Bronchial epithelial cell (primary cell): ENCODE measurements at regions not wholly inside any gene's neighbourhood (a gene's known extent, or its start where the extent isn't known, plus 50 kb on each side); places are given as distances from the start of the nearest gene placed in this dataset.

Experiments
- DNase-seq: peaks from one replicate; pipeline ENCODE4 v3.0.0-alpha.2; 2010; ENCODE audit warnings: low read depth
- FAIRE-seq: peaks from 2 replicates; lab custom pipeline; 2011; peaks lifted over from hg19 to GRCh38; lab: Jason Lieb, UNC
- H3K27me3 ChIP-seq: 2 replicates; pipeline ENCODE4 v1.5.1; 2011; ENCODE audit warnings: low read length; ENCODE audit not compliant: control insufficient read depth, insufficient read depth
- H3K36me3 ChIP-seq: 2 replicates; pipeline ENCODE4 v1.5.1; 2011; ENCODE audit warnings: low read length; ENCODE audit not compliant: control insufficient read depth, insufficient read depth
- H3K4me3 ChIP-seq: 2 replicates; pipeline ENCODE4 v1.5.1; 2011; ENCODE audit warnings: mild to moderate bottlenecking, low read depth, low read length, control low read depth
- TF ChIP-seq, protein P1 (sequence below): IDR thresholded peaks from 2 replicates; pipeline ENCODE4 v1.5.1; 2011; ENCODE audit warnings: mild to moderate bottlenecking, moderate library complexity, low read length, control low read depth, inconsistent platforms; ENCODE audit not compliant: insufficient read depth, severe bottlenecking

DNA sequence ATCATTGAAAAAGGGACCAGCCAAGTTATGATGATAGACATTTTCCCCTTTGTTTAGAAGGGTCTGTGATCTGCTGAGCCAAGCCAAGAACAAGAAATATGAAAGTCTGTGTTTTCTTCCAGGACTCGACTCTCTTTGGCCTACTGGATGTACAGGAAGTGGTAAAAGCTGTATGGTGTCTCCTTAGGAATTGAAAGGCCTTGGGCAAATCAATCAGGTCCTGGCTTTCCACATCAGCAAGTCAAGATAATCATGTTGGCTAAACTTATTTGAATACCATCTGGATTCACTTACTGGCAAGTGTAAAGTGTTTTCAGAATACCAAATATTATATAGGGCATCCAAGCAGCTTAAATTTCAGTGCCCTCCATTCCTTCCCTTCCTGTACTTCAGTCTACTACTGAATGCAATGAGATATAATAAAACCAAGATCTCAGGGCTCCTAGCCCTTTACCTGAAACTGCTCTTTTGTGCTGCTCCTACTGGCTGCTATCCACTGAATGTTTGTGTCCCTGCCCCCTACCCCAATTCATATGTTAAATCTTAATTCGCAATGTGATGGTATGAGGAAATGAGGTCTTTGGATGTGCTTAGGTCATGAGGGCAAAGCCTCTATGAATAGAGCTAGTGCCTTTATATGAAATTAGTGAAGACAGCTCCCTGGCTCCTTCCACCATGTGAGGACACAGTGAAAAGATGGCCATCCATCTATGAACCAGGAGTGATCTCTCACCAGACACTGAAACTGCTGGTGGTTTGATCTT lies 578.0 kb downstream of the SPRY1 start:
- no peaks in the 10 kb centered on the region for H3K36me3 ChIP-seq
- no peak for FAIRE-seq
- H3K4me3 ChIP-seq = no peak overlapping the region
- TF ChIP-seq, protein P1, sequence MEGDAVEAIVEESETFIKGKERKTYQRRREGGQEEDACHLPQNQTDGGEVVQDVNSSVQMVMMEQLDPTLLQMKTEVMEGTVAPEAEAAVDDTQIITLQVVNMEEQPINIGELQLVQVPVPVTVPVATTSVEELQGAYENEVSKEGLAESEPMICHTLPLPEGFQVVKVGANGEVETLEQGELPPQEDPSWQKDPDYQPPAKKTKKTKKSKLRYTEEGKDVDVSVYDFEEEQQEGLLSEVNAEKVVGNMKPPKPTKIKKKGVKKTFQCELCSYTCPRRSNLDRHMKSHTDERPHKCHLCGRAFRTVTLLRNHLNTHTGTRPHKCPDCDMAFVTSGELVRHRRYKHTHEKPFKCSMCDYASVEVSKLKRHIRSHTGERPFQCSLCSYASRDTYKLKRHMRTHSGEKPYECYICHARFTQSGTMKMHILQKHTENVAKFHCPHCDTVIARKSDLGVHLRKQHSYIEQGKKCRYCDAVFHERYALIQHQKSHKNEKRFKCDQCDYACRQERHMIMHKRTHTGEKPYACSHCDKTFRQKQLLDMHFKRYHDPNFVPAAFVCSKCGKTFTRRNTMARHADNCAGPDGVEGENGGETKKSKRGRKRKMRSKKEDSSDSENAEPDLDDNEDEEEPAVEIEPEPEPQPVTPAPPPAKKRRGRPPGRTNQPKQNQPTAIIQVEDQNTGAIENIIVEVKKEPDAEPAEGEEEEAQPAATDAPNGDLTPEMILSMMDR = no peak
- no peak for DNase-seq
- H3K27me3 ChIP-seq = no peaks in the 10 kb centered on the region

- no peak overlapping the region for H3K4me3 ChIP-seq
- FAIRE-seq (peak; percentile 72), DNase-seq (no peak)
- TF ChIP-seq, protein P1 = no peak
- H3K36me3 ChIP-seq = no peaks in the 10 kb centered on the region
- no peaks in the 10 kb centered on the region for H3K27me3 ChIP-seq
Observed at GRCh38 chr4:123976285-123976684, 579.7 kb downstream of the SPRY1 start.

DNA sequence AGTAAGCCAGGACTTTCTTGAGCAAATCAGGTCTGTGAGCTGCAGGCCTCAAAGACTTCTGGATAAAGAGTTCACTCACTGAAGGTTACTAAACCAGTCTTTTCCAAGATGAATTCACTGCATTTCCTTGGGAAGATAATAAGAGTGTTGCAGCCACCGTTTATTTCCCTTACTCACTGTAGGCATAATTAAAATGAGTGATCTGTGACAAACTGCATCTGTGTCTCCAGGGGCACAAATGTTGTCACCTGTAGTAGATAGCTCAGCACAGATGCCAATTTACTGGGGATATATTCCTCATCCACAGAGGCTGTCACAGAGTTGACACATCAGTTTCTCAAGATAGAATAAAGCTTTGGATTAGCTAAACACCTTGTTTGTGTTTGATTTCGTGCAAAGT lies 580.2 kb downstream of the SPRY1 start:
- no peaks in the 10 kb centered on the region for H3K36me3 ChIP-seq

DNA sequence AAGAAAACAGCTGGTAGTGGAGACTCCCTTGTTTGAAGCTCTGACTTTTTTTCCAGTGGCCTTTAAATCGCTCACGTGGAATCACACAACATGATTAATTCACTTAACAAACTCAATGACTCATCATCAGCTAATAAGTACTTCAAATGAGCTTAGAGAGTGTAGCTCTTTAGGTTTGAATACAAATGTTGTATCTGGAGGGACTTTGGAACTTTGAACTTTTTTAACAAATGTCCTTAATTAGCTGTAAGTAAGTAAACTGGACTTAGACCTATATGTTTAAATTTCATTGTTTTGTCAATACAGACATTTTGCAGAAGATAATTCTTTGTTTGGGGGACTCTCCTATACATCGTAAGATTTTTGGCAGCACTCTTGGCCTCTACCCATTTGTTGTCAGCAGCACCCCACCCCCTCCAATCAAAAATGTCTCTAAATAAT lies 581.1 kb downstream of the SPRY1 start:
- H3K4me3 ChIP-seq = no peak overlapping the region
- H3K27me3 ChIP-seq = no peaks in the 10 kb centered on the region
- no peaks in the 10 kb centered on the region for H3K36me3 ChIP-seq
- FAIRE-seq (no peak), DNase-seq (peak; percentile 68)
- TF ChIP-seq, protein P1 = no peak

More for the DNA sequence above, 580.2 kb downstream of the SPRY1 start:
- FAIRE-seq (no peak), DNase-seq (no peak)
- TF ChIP-seq, protein P1 = no peak
- Histone ChIP-seq H3K27me3 (no peaks in the 10 kb centered on the region), H3K4me3 (no peak overlapping the region)

GRCh38 chr4:123978637-123979036 lies 582.0 kb downstream of the SPRY1 start:
- Histone ChIP-seq H3K27me3 (no peaks in the 10 kb centered on the region), H3K4me3 (no peak overlapping the region), H3K36me3 (no peaks in the 10 kb centered on the region)
- TF ChIP-seq, protein P1 = no peak
- DNase-seq (no peak), FAIRE-seq (no peak)
